GM23338 (cell line): ENCODE measurements at regions not wholly inside any gene's neighbourhood (a gene's known extent, or its start where the extent isn't known, plus 50 kb on each side); places are given as distances from the start of the nearest gene placed in this dataset.

ENCODE experiments used
- CREB1 ChIP-seq: fragments of 250-450 bp; sonication (Bioruptor Pico); IDR thresholded peaks from 2 replicates; pipeline ENCODE4 v1.5.0; 2020; ENCODE audit warnings: low read depth, mild to moderate bottlenecking, moderate library complexity
- EZH2 ChIP-seq: fragments of 200-600 bp; sonication (generic); IDR thresholded peaks from one replicate; pipeline ENCODE4 v1.8.0; 2017; ENCODE audit warnings: antibody characterized with exemption, mild to moderate bottlenecking, low read depth; ENCODE audit not compliant: unreplicated experiment
- EZH2phosphoT487 ChIP-seq: fragments of 200-600 bp; sonication (generic); IDR thresholded peaks from one replicate; pipeline ENCODE4 v1.8.1; 2018; ENCODE audit warnings: antibody characterized with exemption; ENCODE audit not compliant: unreplicated experiment
- JUNB ChIP-seq: IDR thresholded peaks from one replicate; pipeline ENCODE4 v1.6.1; 2016; ENCODE audit warnings: antibody characterized with exemption; ENCODE audit not compliant: unreplicated experiment
- NANOG ChIP-seq: IDR thresholded peaks from 2 replicates; pipeline ENCODE4 v1.6.1; 2016; ENCODE audit warnings: antibody characterized with exemption, borderline replicate concordance
- POLR2AphosphoS5 ChIP-seq: IDR thresholded peaks from 2 replicates; pipeline ENCODE4 v1.6.1; 2016; ENCODE audit warnings: antibody characterized with exemption, low read depth
- ZNF114 ChIP-seq: fragments of 250-450 bp; sonication (Bioruptor Pico); IDR thresholded peaks from 2 replicates; pipeline ENCODE4 v1.5.0; 2020; ENCODE audit warnings: mild to moderate bottlenecking, moderate library complexity
- ZNF331 ChIP-seq: fragments of 250-450 bp; sonication (Bioruptor Pico); IDR thresholded peaks from 2 replicates; pipeline ENCODE4 v1.5.0; 2020; ENCODE audit warnings: low read depth, mild to moderate bottlenecking, moderate library complexity
- TF ChIP-seq, protein P1 (sequence below), 2 experiments: fragments of 200-600 bp in 1 of 2; sonication (generic) in 1 of 2; conservative IDR thresholded peaks; 2 replicates each; pipeline versions ENCODE4 v1.5.1 to v1.6.1; 2016 to 2017; ENCODE audit warnings: antibody characterized with exemption in 2 of 2, low read depth in 2 of 2, mild to moderate bottlenecking in 2 of 2, moderate library complexity in 1 of 2
- TF ChIP-seq, protein P2 (sequence below): IDR thresholded peaks from one replicate; pipeline ENCODE4 v1.6.1; 2018; ENCODE audit warnings: antibody characterized with exemption; ENCODE audit not compliant: unreplicated experiment
- TF ChIP-seq, protein P3 (sequence below): IDR thresholded peaks from 2 replicates; pipeline ENCODE4 v1.6.1; 2016; ENCODE audit warnings: antibody characterized with exemption
- TF ChIP-seq, protein P4 (sequence below): fragments of 250-450 bp; sonication (Bioruptor Pico); IDR thresholded peaks from 2 replicates; pipeline ENCODE4 v1.5.0; 2020; ENCODE audit warnings: mild to moderate bottlenecking, moderate library complexity

DNA sequence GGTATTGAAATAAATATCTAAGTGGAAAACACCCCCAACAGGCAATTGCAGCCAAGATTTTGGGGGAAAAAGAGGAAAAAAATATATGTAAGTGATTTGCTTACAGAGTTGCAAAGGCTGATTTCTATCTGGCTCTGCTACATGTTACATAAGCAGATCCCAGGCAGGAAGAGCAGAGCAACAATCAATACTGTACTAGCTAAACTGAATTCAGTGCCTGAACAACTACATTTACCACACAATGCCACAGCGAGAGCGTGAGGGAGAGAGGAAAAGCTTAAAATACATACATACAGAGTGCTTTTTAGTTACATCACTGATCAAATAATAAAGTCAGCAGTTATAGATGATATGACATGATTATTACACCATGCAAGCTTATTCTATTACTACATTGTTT, 665.6 kb upstream of the ARGLU1 start:
- TF ChIP-seq, protein P1, sequence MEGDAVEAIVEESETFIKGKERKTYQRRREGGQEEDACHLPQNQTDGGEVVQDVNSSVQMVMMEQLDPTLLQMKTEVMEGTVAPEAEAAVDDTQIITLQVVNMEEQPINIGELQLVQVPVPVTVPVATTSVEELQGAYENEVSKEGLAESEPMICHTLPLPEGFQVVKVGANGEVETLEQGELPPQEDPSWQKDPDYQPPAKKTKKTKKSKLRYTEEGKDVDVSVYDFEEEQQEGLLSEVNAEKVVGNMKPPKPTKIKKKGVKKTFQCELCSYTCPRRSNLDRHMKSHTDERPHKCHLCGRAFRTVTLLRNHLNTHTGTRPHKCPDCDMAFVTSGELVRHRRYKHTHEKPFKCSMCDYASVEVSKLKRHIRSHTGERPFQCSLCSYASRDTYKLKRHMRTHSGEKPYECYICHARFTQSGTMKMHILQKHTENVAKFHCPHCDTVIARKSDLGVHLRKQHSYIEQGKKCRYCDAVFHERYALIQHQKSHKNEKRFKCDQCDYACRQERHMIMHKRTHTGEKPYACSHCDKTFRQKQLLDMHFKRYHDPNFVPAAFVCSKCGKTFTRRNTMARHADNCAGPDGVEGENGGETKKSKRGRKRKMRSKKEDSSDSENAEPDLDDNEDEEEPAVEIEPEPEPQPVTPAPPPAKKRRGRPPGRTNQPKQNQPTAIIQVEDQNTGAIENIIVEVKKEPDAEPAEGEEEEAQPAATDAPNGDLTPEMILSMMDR (conservative IDR thresholded peaks at IDR 0.05; ENCODE audit: low read depth in 2 of 2): no peak
- TF ChIP-seq, protein P2, sequence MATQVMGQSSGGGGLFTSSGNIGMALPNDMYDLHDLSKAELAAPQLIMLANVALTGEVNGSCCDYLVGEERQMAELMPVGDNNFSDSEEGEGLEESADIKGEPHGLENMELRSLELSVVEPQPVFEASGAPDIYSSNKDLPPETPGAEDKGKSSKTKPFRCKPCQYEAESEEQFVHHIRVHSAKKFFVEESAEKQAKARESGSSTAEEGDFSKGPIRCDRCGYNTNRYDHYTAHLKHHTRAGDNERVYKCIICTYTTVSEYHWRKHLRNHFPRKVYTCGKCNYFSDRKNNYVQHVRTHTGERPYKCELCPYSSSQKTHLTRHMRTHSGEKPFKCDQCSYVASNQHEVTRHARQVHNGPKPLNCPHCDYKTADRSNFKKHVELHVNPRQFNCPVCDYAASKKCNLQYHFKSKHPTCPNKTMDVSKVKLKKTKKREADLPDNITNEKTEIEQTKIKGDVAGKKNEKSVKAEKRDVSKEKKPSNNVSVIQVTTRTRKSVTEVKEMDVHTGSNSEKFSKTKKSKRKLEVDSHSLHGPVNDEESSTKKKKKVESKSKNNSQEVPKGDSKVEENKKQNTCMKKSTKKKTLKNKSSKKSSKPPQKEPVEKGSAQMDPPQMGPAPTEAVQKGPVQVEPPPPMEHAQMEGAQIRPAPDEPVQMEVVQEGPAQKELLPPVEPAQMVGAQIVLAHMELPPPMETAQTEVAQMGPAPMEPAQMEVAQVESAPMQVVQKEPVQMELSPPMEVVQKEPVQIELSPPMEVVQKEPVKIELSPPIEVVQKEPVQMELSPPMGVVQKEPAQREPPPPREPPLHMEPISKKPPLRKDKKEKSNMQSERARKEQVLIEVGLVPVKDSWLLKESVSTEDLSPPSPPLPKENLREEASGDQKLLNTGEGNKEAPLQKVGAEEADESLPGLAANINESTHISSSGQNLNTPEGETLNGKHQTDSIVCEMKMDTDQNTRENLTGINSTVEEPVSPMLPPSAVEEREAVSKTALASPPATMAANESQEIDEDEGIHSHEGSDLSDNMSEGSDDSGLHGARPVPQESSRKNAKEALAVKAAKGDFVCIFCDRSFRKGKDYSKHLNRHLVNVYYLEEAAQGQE: no peak
- TF ChIP-seq POLR2AphosphoS5 (no peak), EZH2 (no peak), EZH2phosphoT487 (no peak), ZNF331 (CRISPR knock-in tag) (no peak), CREB1 (no peak), JUNB (no peak), NANOG (no peak), ZNF114 (CRISPR knock-in tag) (no peak)
- TF ChIP-seq, protein P3, sequence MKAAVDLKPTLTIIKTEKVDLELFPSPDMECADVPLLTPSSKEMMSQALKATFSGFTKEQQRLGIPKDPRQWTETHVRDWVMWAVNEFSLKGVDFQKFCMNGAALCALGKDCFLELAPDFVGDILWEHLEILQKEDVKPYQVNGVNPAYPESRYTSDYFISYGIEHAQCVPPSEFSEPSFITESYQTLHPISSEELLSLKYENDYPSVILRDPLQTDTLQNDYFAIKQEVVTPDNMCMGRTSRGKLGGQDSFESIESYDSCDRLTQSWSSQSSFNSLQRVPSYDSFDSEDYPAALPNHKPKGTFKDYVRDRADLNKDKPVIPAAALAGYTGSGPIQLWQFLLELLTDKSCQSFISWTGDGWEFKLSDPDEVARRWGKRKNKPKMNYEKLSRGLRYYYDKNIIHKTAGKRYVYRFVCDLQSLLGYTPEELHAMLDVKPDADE: no peak
- TF ChIP-seq, protein P4, sequence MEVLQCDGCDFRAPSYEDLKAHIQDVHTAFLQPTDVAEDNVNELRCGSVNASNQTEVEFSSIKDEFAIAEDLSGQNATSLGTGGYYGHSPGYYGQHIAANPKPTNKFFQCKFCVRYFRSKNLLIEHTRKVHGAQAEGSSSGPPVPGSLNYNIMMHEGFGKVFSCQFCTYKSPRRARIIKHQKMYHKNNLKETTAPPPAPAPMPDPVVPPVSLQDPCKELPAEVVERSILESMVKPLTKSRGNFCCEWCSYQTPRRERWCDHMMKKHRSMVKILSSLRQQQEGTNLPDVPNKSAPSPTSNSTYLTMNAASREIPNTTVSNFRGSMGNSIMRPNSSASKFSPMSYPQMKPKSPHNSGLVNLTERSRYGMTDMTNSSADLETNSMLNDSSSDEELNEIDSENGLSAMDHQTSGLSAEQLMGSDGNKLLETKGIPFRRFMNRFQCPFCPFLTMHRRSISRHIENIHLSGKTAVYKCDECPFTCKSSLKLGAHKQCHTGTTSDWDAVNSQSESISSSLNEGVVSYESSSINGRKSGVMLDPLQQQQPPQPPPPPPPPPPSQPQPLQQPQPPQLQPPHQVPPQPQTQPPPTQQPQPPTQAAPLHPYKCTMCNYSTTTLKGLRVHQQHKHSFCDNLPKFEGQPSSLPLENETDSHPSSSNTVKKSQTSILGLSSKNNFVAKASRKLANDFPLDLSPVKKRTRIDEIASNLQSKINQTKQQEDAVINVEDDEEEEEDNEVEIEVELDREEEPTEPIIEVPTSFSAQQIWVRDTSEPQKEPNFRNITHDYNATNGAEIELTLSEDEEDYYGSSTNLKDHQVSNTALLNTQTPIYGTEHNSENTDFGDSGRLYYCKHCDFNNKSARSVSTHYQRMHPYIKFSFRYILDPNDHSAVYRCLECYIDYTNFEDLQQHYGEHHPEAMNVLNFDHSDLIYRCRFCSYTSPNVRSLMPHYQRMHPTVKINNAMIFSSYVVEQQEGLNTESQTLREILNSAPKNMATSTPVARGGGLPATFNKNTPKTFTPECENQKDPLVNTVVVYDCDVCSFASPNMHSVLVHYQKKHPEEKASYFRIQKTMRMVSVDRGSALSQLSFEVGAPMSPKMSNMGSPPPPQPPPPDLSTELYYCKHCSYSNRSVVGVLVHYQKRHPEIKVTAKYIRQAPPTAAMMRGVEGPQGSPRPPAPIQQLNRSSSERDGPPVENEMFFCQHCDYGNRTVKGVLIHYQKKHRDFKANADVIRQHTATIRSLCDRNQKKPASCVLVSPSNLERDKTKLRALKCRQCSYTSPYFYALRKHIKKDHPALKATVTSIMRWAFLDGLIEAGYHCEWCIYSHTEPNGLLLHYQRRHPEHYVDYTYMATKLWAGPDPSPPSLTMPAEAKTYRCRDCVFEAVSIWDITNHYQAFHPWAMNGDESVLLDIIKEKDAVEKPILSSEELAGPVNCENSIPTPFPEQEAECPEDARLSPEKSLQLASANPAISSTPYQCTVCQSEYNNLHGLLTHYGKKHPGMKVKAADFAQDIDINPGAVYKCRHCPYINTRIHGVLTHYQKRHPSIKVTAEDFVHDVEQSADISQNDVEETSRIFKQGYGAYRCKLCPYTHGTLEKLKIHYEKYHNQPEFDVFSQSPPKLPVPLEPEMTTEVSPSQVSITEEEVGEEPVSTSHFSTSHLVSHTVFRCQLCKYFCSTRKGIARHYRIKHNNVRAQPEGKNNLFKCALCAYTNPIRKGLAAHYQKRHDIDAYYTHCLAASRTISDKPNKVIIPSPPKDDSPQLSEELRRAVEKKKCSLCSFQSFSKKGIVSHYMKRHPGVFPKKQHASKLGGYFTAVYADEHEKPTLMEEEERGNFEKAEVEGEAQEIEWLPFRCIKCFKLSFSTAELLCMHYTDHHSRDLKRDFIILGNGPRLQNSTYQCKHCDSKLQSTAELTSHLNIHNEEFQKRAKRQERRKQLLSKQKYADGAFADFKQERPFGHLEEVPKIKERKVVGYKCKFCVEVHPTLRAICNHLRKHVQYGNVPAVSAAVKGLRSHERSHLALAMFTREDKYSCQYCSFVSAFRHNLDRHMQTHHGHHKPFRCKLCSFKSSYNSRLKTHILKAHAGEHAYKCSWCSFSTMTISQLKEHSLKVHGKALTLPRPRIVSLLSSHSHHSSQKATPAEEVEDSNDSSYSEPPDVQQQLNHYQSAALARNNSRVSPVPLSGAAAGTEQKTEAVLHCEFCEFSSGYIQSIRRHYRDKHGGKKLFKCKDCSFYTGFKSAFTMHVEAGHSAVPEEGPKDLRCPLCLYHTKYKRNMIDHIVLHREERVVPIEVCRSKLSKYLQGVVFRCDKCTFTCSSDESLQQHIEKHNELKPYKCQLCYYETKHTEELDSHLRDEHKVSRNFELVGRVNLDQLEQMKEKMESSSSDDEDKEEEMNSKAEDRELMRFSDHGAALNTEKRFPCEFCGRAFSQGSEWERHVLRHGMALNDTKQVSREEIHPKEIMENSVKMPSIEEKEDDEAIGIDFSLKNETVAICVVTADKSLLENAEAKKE (CRISPR knock-in tag): no peak
